ENCODE measurements at regions not wholly inside any gene's neighbourhood (a gene's known extent, or its start where the extent isn't known, plus 50 kb on each side); places are given as distances from the start of the nearest gene placed in this dataset.
"Not testable (repeated sequence)": the region's sequence is repeated elsewhere in the genome, so short reads cannot be mapped to it uniquely, and the experiment has no call there.

DNA sequence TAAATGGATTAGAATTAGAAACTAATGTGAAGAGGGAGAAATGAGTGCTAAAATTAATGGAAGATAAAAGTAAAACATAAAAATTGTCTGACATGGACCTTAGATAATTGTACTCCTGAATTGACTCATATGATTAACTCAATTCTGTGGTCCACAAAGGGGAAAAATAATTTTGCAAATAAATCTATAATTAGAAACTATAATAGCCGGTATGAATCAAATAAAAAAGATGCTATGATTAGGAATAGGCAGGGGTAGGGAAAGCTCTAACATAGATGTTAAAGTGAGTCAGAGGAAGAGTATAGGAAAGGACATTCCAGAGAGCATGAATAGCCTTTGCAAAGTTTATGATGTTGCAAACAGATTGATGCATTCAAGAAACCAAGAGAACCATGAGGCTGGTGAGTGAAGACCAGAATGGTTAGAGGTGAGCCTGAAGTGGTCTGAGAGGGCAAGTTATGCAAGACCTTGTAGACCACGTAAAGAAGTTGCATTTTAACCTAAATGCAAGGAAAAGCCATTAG is 262.1 kb upstream of the CA10 start:
- no peak overlapping the region for H3K4me3 ChIP-seq (ENCODE audit: low read length in 3 of 3)
- intact Hi-C loops (cut with DNase I): no loop called here
- DNase-seq (no peak), FAIRE-seq (no peak)
- no peaks in the 10 kb centered on the region for H3K27me3 ChIP-seq (ENCODE audit: control insufficient read depth, insufficient read depth, low read length)
- no peaks in the 10 kb centered on the region for H3K9me3 ChIP-seq (ENCODE audit: control insufficient read depth in 2 of 3, insufficient read depth in 1 of 3, low read length in 3 of 3)
- H3K9ac ChIP-seq (ENCODE audit: low read length in 3 of 3): no peak overlapping the region
- H3K4me1 ChIP-seq (ENCODE audit: control insufficient read depth in 2 of 3, insufficient read depth in 2 of 3, low read depth in 1 of 3, low read length in 3 of 3): no peaks in the 10 kb centered on the region
- no peak overlapping the region for H3K27ac ChIP-seq (ENCODE audit: low read depth in 2 of 2, low read length in 2 of 2)
- H3K36me3 ChIP-seq (ENCODE audit: control insufficient read depth in 2 of 3, insufficient read depth in 3 of 3, low read length in 3 of 3): no peaks in the 10 kb centered on the region
- TF ChIP-seq, protein P1, sequence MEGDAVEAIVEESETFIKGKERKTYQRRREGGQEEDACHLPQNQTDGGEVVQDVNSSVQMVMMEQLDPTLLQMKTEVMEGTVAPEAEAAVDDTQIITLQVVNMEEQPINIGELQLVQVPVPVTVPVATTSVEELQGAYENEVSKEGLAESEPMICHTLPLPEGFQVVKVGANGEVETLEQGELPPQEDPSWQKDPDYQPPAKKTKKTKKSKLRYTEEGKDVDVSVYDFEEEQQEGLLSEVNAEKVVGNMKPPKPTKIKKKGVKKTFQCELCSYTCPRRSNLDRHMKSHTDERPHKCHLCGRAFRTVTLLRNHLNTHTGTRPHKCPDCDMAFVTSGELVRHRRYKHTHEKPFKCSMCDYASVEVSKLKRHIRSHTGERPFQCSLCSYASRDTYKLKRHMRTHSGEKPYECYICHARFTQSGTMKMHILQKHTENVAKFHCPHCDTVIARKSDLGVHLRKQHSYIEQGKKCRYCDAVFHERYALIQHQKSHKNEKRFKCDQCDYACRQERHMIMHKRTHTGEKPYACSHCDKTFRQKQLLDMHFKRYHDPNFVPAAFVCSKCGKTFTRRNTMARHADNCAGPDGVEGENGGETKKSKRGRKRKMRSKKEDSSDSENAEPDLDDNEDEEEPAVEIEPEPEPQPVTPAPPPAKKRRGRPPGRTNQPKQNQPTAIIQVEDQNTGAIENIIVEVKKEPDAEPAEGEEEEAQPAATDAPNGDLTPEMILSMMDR (IDR thresholded peaks at IDR 0.05; ENCODE audit: borderline replicate concordance, extremely low read depth, insufficient read depth): no peak

DNA sequence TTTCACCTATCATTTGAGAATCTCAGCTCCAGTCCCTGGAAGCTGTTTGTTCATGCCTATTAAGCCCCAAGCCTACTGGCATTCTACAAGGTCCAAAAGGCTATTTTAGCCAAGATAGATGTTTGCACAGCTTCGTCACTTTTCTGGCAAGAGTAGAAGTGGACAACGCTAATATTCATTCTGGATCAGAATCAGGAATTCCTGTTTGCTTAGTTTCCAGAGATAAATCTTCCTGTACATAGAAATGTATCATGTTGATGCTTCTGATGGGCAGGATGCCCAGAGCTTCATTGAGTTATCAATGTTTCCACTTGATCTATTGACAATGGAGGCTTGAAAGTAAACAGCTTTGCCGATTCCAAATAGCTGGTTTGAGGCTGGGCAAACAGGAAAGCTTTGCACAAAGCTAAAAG is 260.7 kb upstream of the CA10 start:
- no peaks in the 10 kb centered on the region for H3K4me1 ChIP-seq (ENCODE audit: control insufficient read depth in 2 of 3, insufficient read depth in 2 of 3, low read depth in 1 of 3, low read length in 3 of 3)
- no peaks in the 10 kb centered on the region for H3K36me3 ChIP-seq (ENCODE audit: control insufficient read depth in 2 of 3, insufficient read depth in 3 of 3, low read length in 3 of 3)
- no peak overlapping the region for H3K4me3 ChIP-seq (ENCODE audit: low read length in 3 of 3)
- intact Hi-C loops (cut with DNase I): no loop called here
- no peak for FAIRE-seq
- no peak for DNase-seq
- no peak overlapping the region for H3K27ac ChIP-seq (ENCODE audit: low read depth in 2 of 2, low read length in 2 of 2)
- no peaks in the 10 kb centered on the region for H3K9me3 ChIP-seq (ENCODE audit: control insufficient read depth in 2 of 3, insufficient read depth in 1 of 3, low read length in 3 of 3)
- H3K9ac ChIP-seq (ENCODE audit: low read length in 3 of 3): no peak overlapping the region
- no peaks in the 10 kb centered on the region for H3K27me3 ChIP-seq (ENCODE audit: control insufficient read depth, insufficient read depth, low read length)
- TF ChIP-seq, protein P1 (IDR thresholded peaks at IDR 0.05; ENCODE audit: borderline replicate concordance, extremely low read depth, insufficient read depth): no peak

DNA sequence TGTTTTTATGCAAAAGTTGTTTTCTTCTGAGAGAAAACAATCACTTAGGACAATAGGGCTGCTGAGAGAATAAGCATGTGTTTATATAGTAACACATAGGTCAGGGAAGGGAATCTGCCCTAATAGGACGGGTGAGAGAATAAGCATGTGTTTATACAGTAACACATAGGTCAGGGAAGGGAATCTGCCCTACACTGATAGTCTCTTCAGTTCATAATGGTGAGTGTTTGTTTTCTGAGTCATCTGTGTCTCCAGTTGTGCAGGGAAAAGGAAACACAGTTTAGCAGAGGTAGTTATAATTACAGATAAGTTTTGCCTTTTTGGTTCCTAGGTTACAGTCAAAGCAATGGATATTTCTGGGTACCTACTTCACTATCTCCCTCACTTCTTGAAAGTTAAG is 252.3 kb upstream of the CA10 start:
- TF ChIP-seq, protein P1 (IDR thresholded peaks at IDR 0.05; ENCODE audit: borderline replicate concordance, extremely low read depth, insufficient read depth): no peak
- Histone ChIP-seq H3K4me1 (ENCODE audit: control insufficient read depth in 2 of 3, insufficient read depth in 2 of 3, low read depth in 1 of 3, low read length in 3 of 3) (no peaks in the 10 kb centered on the region), H3K27ac (ENCODE audit: low read depth in 2 of 2, low read length in 2 of 2) (no peak overlapping the region), H3K9me3 (ENCODE audit: control insufficient read depth in 2 of 3, insufficient read depth in 1 of 3, low read length in 3 of 3) (no peaks in the 10 kb centered on the region), H3K4me3 (ENCODE audit: low read length in 3 of 3) (no peak overlapping the region), H3K27me3 (ENCODE audit: control insufficient read depth, insufficient read depth, low read length) (no peaks in the 10 kb centered on the region), H3K36me3 (ENCODE audit: control insufficient read depth in 2 of 3, insufficient read depth in 3 of 3, low read length in 3 of 3) (no peaks in the 10 kb centered on the region), H3K9ac (ENCODE audit: low read length in 3 of 3) (no peak overlapping the region)
- FAIRE-seq: no peak
- no peak for DNase-seq
- intact Hi-C loops (cut with DNase I): no loop called here

DNA sequence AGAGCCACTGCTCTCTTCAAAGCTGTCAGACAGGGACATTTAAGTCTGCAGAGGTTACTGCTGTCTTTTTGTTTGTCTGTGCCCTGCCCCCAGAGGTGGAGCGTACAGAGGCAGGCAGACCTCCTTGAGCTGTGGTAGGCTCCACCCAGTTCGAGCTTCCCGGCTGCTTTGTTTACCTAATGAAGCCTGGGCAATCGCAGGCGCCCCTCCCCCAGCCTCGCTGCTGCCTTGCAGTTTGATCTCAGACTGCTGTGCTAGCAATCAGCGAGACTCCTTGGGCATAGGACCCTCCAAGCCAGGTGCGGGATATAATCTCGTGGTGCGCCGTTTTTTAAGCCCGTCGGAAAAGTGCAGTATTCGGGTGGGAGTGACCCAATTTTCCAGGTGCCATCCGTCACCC is 250.7 kb upstream of the CA10 start:
- intact Hi-C loops (cut with DNase I); H3K4me3 ChIP-seq (ENCODE audit: low read length in 3 of 3); DNase-seq; H3K9me3 ChIP-seq (ENCODE audit: control insufficient read depth in 2 of 3, insufficient read depth in 1 of 3, low read length in 3 of 3); FAIRE-seq; H3K27me3 ChIP-seq (ENCODE audit: control insufficient read depth, insufficient read depth, low read length); H3K4me1 ChIP-seq (ENCODE audit: control insufficient read depth in 2 of 3, insufficient read depth in 2 of 3, low read depth in 1 of 3, low read length in 3 of 3); H3K9ac ChIP-seq (ENCODE audit: low read length in 3 of 3); H3K27ac ChIP-seq (ENCODE audit: low read depth in 2 of 2, low read length in 2 of 2); H3K36me3 ChIP-seq (ENCODE audit: control insufficient read depth in 2 of 3, insufficient read depth in 3 of 3, low read length in 3 of 3): not testable (repeated sequence)

Measured in kidney (tissue), 13 donors.